ENCODE measurements at regions not wholly inside any gene's neighbourhood (a gene's known extent, or its start where the extent isn't known, plus 50 kb on each side); places are given as distances from the start of the nearest gene placed in this dataset.

DNA sequence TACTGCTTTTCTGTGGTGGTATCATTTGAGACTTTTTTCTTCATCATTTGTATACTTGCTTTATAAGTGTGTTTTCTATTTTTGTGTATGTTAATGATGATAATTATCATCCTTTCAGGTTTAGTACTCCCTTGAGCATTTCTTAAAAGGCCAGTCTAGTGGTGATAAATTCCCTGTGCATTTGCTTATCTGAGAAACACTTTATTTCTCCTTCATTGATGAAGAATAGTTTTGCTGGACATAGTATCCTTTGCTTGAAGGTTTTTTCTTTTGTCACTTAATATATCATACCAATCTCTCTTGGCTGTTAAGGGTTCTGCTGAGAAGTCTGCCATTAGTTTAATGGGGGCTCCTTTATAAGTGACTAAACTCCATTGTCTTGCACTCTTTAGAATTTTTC is 123.2 kb upstream of the IRAK1BP1 start:
- TF ChIP-seq CTCF (IDR thresholded peaks at IDR 0.05) (no peak), POLR2A (IDR thresholded peaks at IDR 0.05) (no peak)
